HepG2 (cell line): ENCODE measurements at regions not wholly inside any gene's neighbourhood (a gene's known extent, or its start where the extent isn't known, plus 50 kb on each side); places are given as distances from the start of the nearest gene placed in this dataset.

Experiments
- ATAC-seq: fragments of 200-7000 bp; cut with Tn5 transposase; 3 replicates; pipeline ENCODE4 v1.9.1; 2020; ENCODE audit warnings: mild to moderate bottlenecking, moderate library complexity
- BruUV-seq: library from RNA; stranded (reverse); fragments of 400-500 nt; replicated peaks from 2 replicates; lab custom pipeline; 2021; lab: Mats Ljungman, UMichigan
- CTCF ChIA-PET: fragments of 300-600 bp; formaldehyde crosslinking; extraction: SDS; loops from one replicate; lab custom pipeline; 2021; ENCODE audit warnings: low total read pairs, inconsistent platforms, low intra/inter-chr PET ratio; lab: Yijun Ruan, JAX
- POLR2A ChIA-PET: fragments of 350-600 bp; sonication (Branson Sonifier 250); formaldehyde crosslinking; loops from one replicate; lab custom pipeline; 2020; ENCODE audit warnings: antibody characterized with exemption, inconsistent platforms; lab: Yijun Ruan, JAX
- DNase-seq: peaks from one replicate; pipeline ENCODE4 v3.0.0-alpha.2; 2015; ENCODE audit warnings: low spot score
- FAIRE-seq: peaks from 3 replicates; lab custom pipeline; 2011; peaks lifted over from hg19 to GRCh38; lab: Jason Lieb, UNC
- H2AFZ ChIP-seq: one replicate; pipeline ENCODE4 v1.6.1; 2011; ENCODE audit warnings: low read length, inconsistent platforms
- H3K27ac ChIP-seq: fragments of 300-600 bp; 3 replicates; pipeline ENCODE4 v1.8.0; 2011; ENCODE audit warnings: mixed run types, mild to moderate bottlenecking, mixed read lengths, low read length, inconsistent platforms; ENCODE audit not compliant: insufficient read depth; ENCODE audit errors: extremely low read length
- H3K27me3 ChIP-seq, 2 experiments: fragments of 200-600 bp in 1 of 2; 2 replicates in 1 of 2; 3 replicates in 1 of 2; pipeline versions ENCODE4 v1.6.0 to v1.8.0; 2011; ENCODE audit warnings: low read length in 2 of 2, mild to moderate bottlenecking in 2 of 2, moderate library complexity in 2 of 2, inconsistent platforms in 1 of 2; ENCODE audit not compliant: insufficient read depth in 2 of 2, control insufficient read depth in 1 of 2
- H3K36me3 ChIP-seq, 2 experiments: fragments of 200-600 bp in 1 of 2; replicated peaks in 1 of 2; 2 replicates in 1 of 2; 3 replicates in 1 of 2; pipeline versions ENCODE4 v1.5.1 to v1.8.0; 2011; ENCODE audit warnings: low read length in 2 of 2, inconsistent platforms in 1 of 2; ENCODE audit not compliant: insufficient read depth in 2 of 2, control insufficient read depth in 1 of 2
- H3K4me1 ChIP-seq: 2 replicates; pipeline ENCODE4 v1.5.1; 2012; ENCODE audit warnings: low read length, inconsistent platforms; ENCODE audit not compliant: insufficient read depth
- H3K4me2 ChIP-seq: 2 replicates; pipeline ENCODE4 v1.6.0; 2011; ENCODE audit warnings: low read depth, low read length, inconsistent platforms
- H3K4me3 ChIP-seq, 3 experiments: fragments of 200-600 bp in 1 of 3; sonication (generic), shearing (Covaris generic) in 1 of 3; replicated peaks in 1 of 3; 2 replicates each; pipeline ENCODE4 v1.5.1; 2011 to 2016; ENCODE audit warnings: low read length in 3 of 3, inconsistent platforms in 2 of 3, low read depth in 2 of 3, mild to moderate bottlenecking in 2 of 3, control low read depth in 1 of 3, mixed read lengths in 1 of 3; ENCODE audit not compliant: insufficient read depth in 1 of 3
- H3K79me2 ChIP-seq: one replicate; pipeline ENCODE4 v1.6.1; 2011; ENCODE audit warnings: low read length, inconsistent platforms; ENCODE audit not compliant: insufficient read depth
- H3K9ac ChIP-seq: 2 replicates; pipeline ENCODE4 v1.6.0; 2011; ENCODE audit warnings: mild to moderate bottlenecking, low read depth, low read length, inconsistent platforms; ENCODE audit not compliant: insufficient read depth
- H3K9me3 ChIP-seq: 2 replicates; pipeline ENCODE4 v1.5.1; 2012; ENCODE audit warnings: mild to moderate bottlenecking, low read length
- H4K20me1 ChIP-seq: 2 replicates; pipeline ENCODE4 v1.6.0; 2011; ENCODE audit warnings: inconsistent platforms, mild to moderate bottlenecking, low read length, moderate library complexity; ENCODE audit not compliant: insufficient read depth
- BCL6 ChIP-seq: IDR thresholded peaks from 2 replicates; pipeline ENCODE4 v1.6.1; 2016; ENCODE audit warnings: missing genetic modification reagents, missing compliant biosample characterization
- CBFB ChIP-seq: sonication (generic); formaldehyde crosslinking; IDR thresholded peaks from 2 replicates; pipeline ENCODE4 v1.4.0; 2020; ENCODE audit warnings: missing genetic modification reagents
- FOSL2 ChIP-seq: sonication (generic); formaldehyde crosslinking; IDR thresholded peaks from 2 replicates; pipeline ENCODE4 v1.4.0; 2020; ENCODE audit warnings: missing genetic modification reagents
- GABPA ChIP-seq, 2 experiments: IDR thresholded peaks; 2 replicates each; pipeline ENCODE4 v1.6.1; 2011 to 2016; ENCODE audit warnings: low read depth in 2 of 2, low read length in 1 of 2, missing biosample characterization in 1 of 2, missing genetic modification characterization in 1 of 2
- GABPB1 ChIP-seq: IDR thresholded peaks from 2 replicates; pipeline ENCODE4 v1.6.1; 2016; ENCODE audit warnings: mild to moderate bottlenecking, missing genetic modification reagents, moderate library complexity, missing compliant biosample characterization
- MTA1 ChIP-seq: sonication (generic); formaldehyde crosslinking; IDR thresholded peaks from 2 replicates; pipeline ENCODE4 v1.4.0; 2020; ENCODE audit warnings: missing genetic modification reagents, mild to moderate bottlenecking, borderline replicate concordance
- RBM22 ChIP-seq: fragments of 200-400 bp; formaldehyde crosslinking; optimal IDR thresholded peaks from 2 replicates; pipeline ENCODE3; 2017; ENCODE audit warnings: mild to moderate bottlenecking, low read length, moderate library complexity
- SSRP1 ChIP-seq: IDR thresholded peaks from 2 replicates; pipeline ENCODE4 v1.6.1; 2016; ENCODE audit warnings: control low read depth
- SUZ12 ChIP-seq: fragments of 150-350 bp; IDR thresholded peaks from 2 replicates; pipeline ENCODE4 v1.6.1; 2014; ENCODE audit warnings: low read depth, low read length
- THAP11 ChIP-seq: IDR thresholded peaks from 2 replicates; pipeline ENCODE4 v1.6.1; 2016; ENCODE audit warnings: missing biosample characterization, missing genetic modification reagents
- XRCC5 ChIP-seq: fragments of 200-400 bp; formaldehyde crosslinking; optimal IDR thresholded peaks from 2 replicates; pipeline ENCODE3; 2017; ENCODE audit warnings: mild to moderate bottlenecking, low read length
- ZBTB20 ChIP-seq: sonication (generic); formaldehyde crosslinking; IDR thresholded peaks from 2 replicates; pipeline ENCODE4 v1.8.1; 2023; ENCODE audit warnings: missing genetic modification reagents, low read depth, mild to moderate bottlenecking, borderline replicate concordance
- ZC3H13 ChIP-seq: sonication (generic); formaldehyde crosslinking; IDR thresholded peaks from 2 replicates; pipeline ENCODE4 v1.8.1; 2023; ENCODE audit warnings: mild to moderate bottlenecking, missing genetic modification reagents, moderate library complexity
- ZFP36 ChIP-seq: fragments of 150-350 bp; IDR thresholded peaks from 2 replicates; pipeline ENCODE4 v1.6.1; 2018; ENCODE audit warnings: borderline replicate concordance, low read length, low read depth; ENCODE audit not compliant: partially characterized antibody
- ZNF280D ChIP-seq: sonication (generic); formaldehyde crosslinking; IDR thresholded peaks from 2 replicates; pipeline ENCODE4 v1.5.1; 2020; ENCODE audit warnings: mild to moderate bottlenecking, missing genetic modification reagents
- ZNF552 ChIP-seq: sonication (generic); formaldehyde crosslinking; IDR thresholded peaks from 2 replicates; pipeline ENCODE4 v1.9.0; 2022; ENCODE audit warnings: missing genetic modification reagents, mild to moderate bottlenecking, borderline replicate concordance
- ZNF670 ChIP-seq: sonication (generic); formaldehyde crosslinking; IDR thresholded peaks from 2 replicates; pipeline ENCODE4 v1.8.0; 2022; ENCODE audit warnings: mild to moderate bottlenecking, missing genetic modification reagents, borderline replicate concordance
- WGBS: methylation state at CpG from one replicate; pipeline ENCODE4 v1.1.6; 2017; ENCODE audit warnings: low lambda C conversion rate; 5-methylcytosine and 5-hydroxymethylcytosine counted together
- in situ Hi-C: cut with HindIII; loops from 2 replicates; pipeline ENCODE4 v1.10.0; 2017; ENCODE audit warnings: low pct_unique_long_range_greater_than_20kb; ENCODE audit not compliant: extremely low pct_ligation_motif_present
- intact Hi-C: fragments of 100-400 bp; cut with micrococcal nuclease; formaldehyde crosslinking; loops from one replicate; pipeline ENCODE4 v1.10.0; 2022; ENCODE audit not compliant: unreplicated experiment

GRCh38 chr11:91394073-91394726 is 830.4 kb upstream of the FAT3 start:
- ChIA-PET CTCF (no interaction called here), POLR2A (no interaction called here)
- in situ Hi-C loops = no loop called here
- TF ChIP-seq THAP11 (CRISPR knock-in tag) = no peak
- no peak for TF ChIP-seq BCL6 (CRISPR knock-in tag)
- peak; percentile 46; the same call in 1 of the 2 replicates for TF ChIP-seq GABPB1 (CRISPR knock-in tag)
- no peak for TF ChIP-seq FOSL2 (CRISPR knock-in tag)
- TF ChIP-seq GABPA (IDR thresholded peaks at IDR 0.05; ENCODE audit: low read depth, low read length) = no peak
- TF ChIP-seq GABPA (CRISPR knock-in tag; IDR thresholded peaks at IDR 0.05; ENCODE audit: low read depth) = peak; percentile 76
- TF ChIP-seq, all 625 proteins: peak for 2
- peaks cover 38% of the 10 kb centered on the region for H3K4me1 ChIP-seq
- no peaks in the 10 kb centered on the region for H3K27me3 ChIP-seq
- no peak overlapping the region for H3K9ac ChIP-seq
- FAIRE-seq (no peak), ATAC-seq (no peak), DNase-seq (peak; percentile 6)
- no peaks in the 10 kb centered on the region for H3K79me2 ChIP-seq
- H2AFZ ChIP-seq = no peak overlapping the region
- no peaks in the 10 kb centered on the region for H3K36me3 ChIP-seq
- no peak overlapping the region for H3K4me2 ChIP-seq
- intact Hi-C loops = no loop called here
- H3K27ac ChIP-seq = no peak overlapping the region
- BruUV-seq = no TSS peak
- no peaks in the 10 kb centered on the region for H3K9me3 ChIP-seq
- 54% methylated on average over 6 of the region's 6 CpGs for WGBS
- no peaks in the 10 kb centered on the region for H4K20me1 ChIP-seq
- no peak overlapping the region for H3K4me3 ChIP-seq

GRCh38 chr11:91382946-91383345 is 841.7 kb upstream of the FAT3 start:
- CTCF ChIA-PET = no interaction called here
- no peak for ATAC-seq

More at GRCh38 chr11:91382946-91383345, 841.7 kb upstream of the FAT3 start:
- H3K4me3 ChIP-seq = no peak overlapping the region
- no peaks in the 10 kb centered on the region for H3K27me3 ChIP-seq
- H3K9me3 ChIP-seq = no peaks in the 10 kb centered on the region
- in situ Hi-C loops = no loop called here
- intact Hi-C loops = no loop called here
- H3K36me3 ChIP-seq = no peaks in the 10 kb centered on the region
- TF ChIP-seq SUZ12 = no peak
- no peak for TF ChIP-seq ZC3H13 (CRISPR knock-in tag)
- TF ChIP-seq MTA1 (CRISPR knock-in tag) = no peak
- TF ChIP-seq ZBTB20 = no peak
- no peak for TF ChIP-seq ZFP36
- TF ChIP-seq SSRP1 (CRISPR knock-in tag) = no peak
- TF ChIP-seq XRCC5 = no peak
- no peak for TF ChIP-seq ZNF280D (CRISPR knock-in tag)
- no peak for TF ChIP-seq ZNF552 (CRISPR knock-in tag)
- no peak for TF ChIP-seq RBM22
- TF ChIP-seq CBFB (CRISPR knock-in tag) = no peak
- TF ChIP-seq ZNF670 (CRISPR knock-in tag) = no peak
- BruUV-seq = no TSS peak
- H2AFZ ChIP-seq = no peak overlapping the region
- H4K20me1 ChIP-seq = no peaks in the 10 kb centered on the region
- H3K4me2 ChIP-seq = no peak overlapping the region
- no peak overlapping the region for H3K27ac ChIP-seq
- POLR2A ChIA-PET = no interaction called here
- DNase-seq (no peak), FAIRE-seq (no peak)
- no peaks in the 10 kb centered on the region for H3K79me2 ChIP-seq
- 2% methylated on average over 2 of the region's 2 CpGs for WGBS
- H3K9ac ChIP-seq = no peak overlapping the region
- H3K4me1 ChIP-seq = no peaks in the 10 kb centered on the region
